ENCODE measurements at regions not wholly inside any gene's neighbourhood (a gene's known extent, or its start where the extent isn't known, plus 50 kb on each side); places are given as distances from the start of the nearest gene placed in this dataset.

GRCh38 chr4:163582703-163583102 is 88.2 kb downstream of the TMA16 start:
- H3K9ac ChIP-seq (ENCODE audit: low read depth in 1 of 2, low read length in 2 of 2) = no peak overlapping the region
- no peak overlapping the region for H3K27ac ChIP-seq (ENCODE audit: low read depth in 1 of 2, low read length in 2 of 2)
- TF ChIP-seq NR2F2 (IDR thresholded peaks at IDR 0.05) (no peak), HNF4G (IDR thresholded peaks at IDR 0.05) (no peak), CTCF (IDR thresholded peaks at IDR 0.05; ENCODE audit: low read depth, low read length, missing input control) (no peak), TAF1 (conservative IDR thresholded peaks at IDR 0.05) (no peak), ATF3 (IDR thresholded peaks at IDR 0.05) (no peak), JUND (IDR thresholded peaks at IDR 0.05) (no peak), FOXA1 (IDR thresholded peaks at IDR 0.05) (no peak), YY1 (IDR thresholded peaks at IDR 0.05) (no peak), FOXA2 (IDR thresholded peaks at IDR 0.05) (no peak), GABPA (IDR thresholded peaks at IDR 0.05 in 1 of 2, conservative IDR thresholded peaks at IDR 0.05 in 1 of 2) (no peak), EGR1 (IDR thresholded peaks at IDR 0.05; ENCODE audit: low read depth in 2 of 2) (no peak), MAX (IDR thresholded peaks at IDR 0.05) (no peak), SP1 (IDR thresholded peaks at IDR 0.05) (no peak), HNF4A (conservative IDR thresholded peaks at IDR 0.05) (no peak), RXRA (IDR thresholded peaks at IDR 0.05) (no peak)
- WGBS = 58% methylated on average over 2 of the region's 2 CpGs
- no peak overlapping the region for H3K4me3 ChIP-seq (ENCODE audit: low read depth in 1 of 3, low read length in 3 of 3)
- no peaks in the 10 kb centered on the region for H3K4me1 ChIP-seq (ENCODE audit: control insufficient read depth in 4 of 4, insufficient read depth in 4 of 4, low read length in 3 of 4)
- peaks cover 0 to 2% (median 0%) of the 10 kb centered on the region in 4 donors for H3K27me3 ChIP-seq (ENCODE audit: control insufficient read depth in 4 of 4, insufficient read depth in 4 of 4, low read length in 3 of 4)
- H3K9me3 ChIP-seq (ENCODE audit: control insufficient read depth in 4 of 4, low read length in 3 of 4) = no peaks in the 10 kb centered on the region
- DNase-seq (ENCODE audit: low spot score) = no peak
- no peaks in the 10 kb centered on the region for H3K36me3 ChIP-seq (ENCODE audit: control insufficient read depth in 4 of 4, insufficient read depth in 3 of 4, low read depth in 1 of 4, low read length in 3 of 4)

- Histone ChIP-seq H3K36me3 (ENCODE audit: control insufficient read depth in 4 of 4, insufficient read depth in 3 of 4, low read depth in 1 of 4, low read length in 3 of 4) (no peaks in the 10 kb centered on the region), H3K9ac (ENCODE audit: low read depth in 1 of 2, low read length in 2 of 2) (no peak overlapping the region), H3K4me1 (ENCODE audit: control insufficient read depth in 4 of 4, insufficient read depth in 4 of 4, low read length in 3 of 4) (no peaks in the 10 kb centered on the region), H3K9me3 (ENCODE audit: control insufficient read depth in 4 of 4, low read length in 3 of 4) (no peaks in the 10 kb centered on the region), H3K27me3 (ENCODE audit: control insufficient read depth in 4 of 4, insufficient read depth in 4 of 4, low read length in 3 of 4) (no peaks in the 10 kb centered on the region), H3K4me3 (ENCODE audit: low read depth in 1 of 3, low read length in 3 of 3) (no peak overlapping the region), H3K27ac (ENCODE audit: low read depth in 1 of 2, low read length in 2 of 2) (no peak overlapping the region)
- 83% methylated on average over 3 of the region's 3 CpGs for WGBS
- TF ChIP-seq FOXA2 (IDR thresholded peaks at IDR 0.05) = no peak
- no peak for TF ChIP-seq TAF1 (conservative IDR thresholded peaks at IDR 0.05)
- no peak for TF ChIP-seq GABPA (IDR thresholded peaks at IDR 0.05 in 1 of 2, conservative IDR thresholded peaks at IDR 0.05 in 1 of 2)
- no peak for TF ChIP-seq FOXA1 (IDR thresholded peaks at IDR 0.05)
- TF ChIP-seq RAD21 (IDR thresholded peaks at IDR 0.05) = no peak
- TF ChIP-seq EGR1 (IDR thresholded peaks at IDR 0.05; ENCODE audit: low read depth in 2 of 2) = no peak
- no peak for TF ChIP-seq YY1 (IDR thresholded peaks at IDR 0.05)
- TF ChIP-seq MAX (IDR thresholded peaks at IDR 0.05) = no peak
- TF ChIP-seq NR2F2 (IDR thresholded peaks at IDR 0.05) = no peak
- TF ChIP-seq HNF4A (conservative IDR thresholded peaks at IDR 0.05) = no peak
- TF ChIP-seq RXRA (IDR thresholded peaks at IDR 0.05) = no peak
- DNase-seq (ENCODE audit: low spot score) = no peak
Observed at GRCh38 chr4:163587867-163588266, 93.4 kb downstream of the TMA16 start.

GRCh38 chr4:163588532-163588931 is 94.0 kb downstream of the TMA16 start:
- 27% methylated on average over 2 of the region's 2 CpGs for WGBS
- TF ChIP-seq ATF3 (IDR thresholded peaks at IDR 0.05) = no peak
- no peak for TF ChIP-seq FOXA1 (IDR thresholded peaks at IDR 0.05)
- TF ChIP-seq ZBTB33 (IDR thresholded peaks at IDR 0.05) = no peak
- TF ChIP-seq JUND (IDR thresholded peaks at IDR 0.05) = no peak
- no peak for TF ChIP-seq NR2F2 (IDR thresholded peaks at IDR 0.05)
- TF ChIP-seq EGR1 (IDR thresholded peaks at IDR 0.05; ENCODE audit: low read depth in 2 of 2) = no peak
- Histone ChIP-seq H3K36me3 (ENCODE audit: control insufficient read depth in 4 of 4, insufficient read depth in 3 of 4, low read depth in 1 of 4, low read length in 3 of 4) (no peaks in the 10 kb centered on the region), H3K27ac (ENCODE audit: low read depth in 1 of 2, low read length in 2 of 2) (no peak overlapping the region), H3K9me3 (ENCODE audit: control insufficient read depth in 4 of 4, low read length in 3 of 4) (no peaks in the 10 kb centered on the region), H3K4me3 (ENCODE audit: low read depth in 1 of 3, low read length in 3 of 3) (no peak overlapping the region), H3K4me1 (ENCODE audit: control insufficient read depth in 4 of 4, insufficient read depth in 4 of 4, low read length in 3 of 4) (no peaks in the 10 kb centered on the region), H3K9ac (ENCODE audit: low read depth in 1 of 2, low read length in 2 of 2) (no peak overlapping the region), H3K27me3 (ENCODE audit: control insufficient read depth in 4 of 4, insufficient read depth in 4 of 4, low read length in 3 of 4) (no peaks in the 10 kb centered on the region)
- no peak for DNase-seq (ENCODE audit: low spot score)

Measured in liver (tissue), 8 donors.